ENCODE measurements at regions not wholly inside any gene's neighbourhood (a gene's known extent, or its start where the extent isn't known, plus 50 kb on each side); places are given as distances from the start of the nearest gene placed in this dataset.
"Not testable (repeated sequence)": the region's sequence is repeated elsewhere in the genome, so short reads cannot be mapped to it uniquely, and the experiment has no call there.

- Histone ChIP-seq H3K79me2 (ENCODE audit: control insufficient read depth, insufficient read depth, low read length, poor library complexity) (no peaks in the 10 kb centered on the region), H3K27ac (ENCODE audit: low read depth, low read length) (no peak overlapping the region), H3K4me3 (ENCODE audit: low read depth, low read length) (no peak overlapping the region), H3K4me1 (ENCODE audit: control insufficient read depth in 1 of 2, insufficient read depth in 2 of 2, low read length in 2 of 2) (no peaks in the 10 kb centered on the region), H3K4me2 (ENCODE audit: low read length) (no peak overlapping the region), H3K9ac (ENCODE audit: low read length) (no peak overlapping the region), H3K18ac (ENCODE audit: low read length) (no peak overlapping the region), H3K9me3 (ENCODE audit: insufficient read depth, low read depth, low read length) (no peaks in the 10 kb centered on the region), H4K8ac (ENCODE audit: low read depth, low read length) (no peak overlapping the region), H3K23ac (ENCODE audit: low read length) (no peak overlapping the region), H3K14ac (ENCODE audit: low read length) (no peak overlapping the region), H3K27me3 (ENCODE audit: insufficient read depth, low read length) (no peaks in the 10 kb centered on the region), H2AFZ (ENCODE audit: insufficient read depth, low read length, poor library complexity) (no peak overlapping the region), H2BK12ac (ENCODE audit: low read length) (no peak overlapping the region), H3K79me1 (ENCODE audit: low read length) (no peaks in the 10 kb centered on the region), H2BK5ac (ENCODE audit: low read depth, low read length, poor library complexity) (no peak overlapping the region), H2BK120ac (ENCODE audit: insufficient read depth, low read length, poor library complexity) (no peak overlapping the region), H4K91ac (ENCODE audit: low read depth, low read length) (no peak overlapping the region), H3K36me3 (ENCODE audit: control insufficient read depth in 1 of 2, insufficient read depth in 2 of 2, low read length in 2 of 2) (no peaks in the 10 kb centered on the region), H2AK5ac (ENCODE audit: low read length) (no peak overlapping the region), H3K4ac (ENCODE audit: low read depth, low read length) (no peak overlapping the region), H4K12ac (ENCODE audit: low read depth, low read length) (no peak overlapping the region)
- no peak for DNase-seq
- WGBS (ENCODE audit: extremely low coverage, insufficient coverage, insufficient read length): no CpG with 5 or more reads among the region's 1 CpG
These were observed 71.2 kb upstream of the ST3GAL6 start for GRCh38 chr3:98691897-98692296.

GRCh38 chr3:98692787-98693473 lies 70.2 kb upstream of the ST3GAL6 start:
- Histone ChIP-seq H3K79me2 (ENCODE audit: control insufficient read depth, insufficient read depth, low read length, poor library complexity) (no peaks in the 10 kb centered on the region), H2BK5ac (ENCODE audit: low read depth, low read length, poor library complexity) (no peak overlapping the region), H2BK12ac (ENCODE audit: low read length) (no peak overlapping the region), H3K18ac (ENCODE audit: low read length) (no peak overlapping the region), H3K23ac (ENCODE audit: low read length) (no peak overlapping the region), H3K14ac (ENCODE audit: low read length) (no peak overlapping the region), H3K27ac (ENCODE audit: low read depth, low read length) (no peak overlapping the region), H3K4me1 (ENCODE audit: control insufficient read depth in 1 of 2, insufficient read depth in 2 of 2, low read length in 2 of 2) (no peaks in the 10 kb centered on the region), H4K12ac (ENCODE audit: low read depth, low read length) (no peak overlapping the region), H3K4me3 (ENCODE audit: low read depth, low read length) (no peak overlapping the region), H2AFZ (ENCODE audit: insufficient read depth, low read length, poor library complexity) (no peak overlapping the region), H3K36me3 (ENCODE audit: control insufficient read depth in 1 of 2, insufficient read depth in 2 of 2, low read length in 2 of 2) (no peaks in the 10 kb centered on the region), H3K9ac (ENCODE audit: low read length) (no peak overlapping the region), H2AK5ac (ENCODE audit: low read length) (no peak overlapping the region), H3K4ac (ENCODE audit: low read depth, low read length) (no peak overlapping the region), H3K79me1 (ENCODE audit: low read length) (no peaks in the 10 kb centered on the region), H3K9me3 (ENCODE audit: insufficient read depth, low read depth, low read length) (no peaks in the 10 kb centered on the region), H4K91ac (ENCODE audit: low read depth, low read length) (no peak overlapping the region), H3K4me2 (ENCODE audit: low read length) (no peak overlapping the region), H2BK120ac (ENCODE audit: insufficient read depth, low read length, poor library complexity) (no peak overlapping the region), H3K27me3 (ENCODE audit: insufficient read depth, low read length) (no peaks in the 10 kb centered on the region), H4K8ac (ENCODE audit: low read depth, low read length) (no peak overlapping the region)
- WGBS (ENCODE audit: extremely low coverage, insufficient coverage, insufficient read length): no CpG with 5 or more reads among the region's 4 CpGs
- DNase-seq: peak in 1 of 2 donors; percentile 66

GRCh38 chr3:98695796-98696195 lies 67.3 kb upstream of the ST3GAL6 start:
- Histone ChIP-seq H4K12ac (ENCODE audit: low read depth, low read length) (no peak overlapping the region), H3K79me2 (ENCODE audit: control insufficient read depth, insufficient read depth, low read length, poor library complexity) (no peaks in the 10 kb centered on the region), H2AK5ac (ENCODE audit: low read length) (no peak overlapping the region), H3K23ac (ENCODE audit: low read length) (no peak overlapping the region), H3K4ac (ENCODE audit: low read depth, low read length) (no peak overlapping the region), H3K4me1 (ENCODE audit: control insufficient read depth in 1 of 2, insufficient read depth in 2 of 2, low read length in 2 of 2) (no peaks in the 10 kb centered on the region), H4K91ac (ENCODE audit: low read depth, low read length) (no peak overlapping the region), H3K9me3 (ENCODE audit: insufficient read depth, low read depth, low read length) (no peaks in the 10 kb centered on the region), H2BK12ac (ENCODE audit: low read length) (no peak overlapping the region), H2BK120ac (ENCODE audit: insufficient read depth, low read length, poor library complexity) (no peak overlapping the region), H3K4me3 (ENCODE audit: low read depth, low read length) (no peak overlapping the region), H2AFZ (ENCODE audit: insufficient read depth, low read length, poor library complexity) (no peak overlapping the region), H3K27me3 (ENCODE audit: insufficient read depth, low read length) (no peaks in the 10 kb centered on the region), H3K79me1 (ENCODE audit: low read length) (no peaks in the 10 kb centered on the region), H3K36me3 (ENCODE audit: control insufficient read depth in 1 of 2, insufficient read depth in 2 of 2, low read length in 2 of 2) (no peaks in the 10 kb centered on the region), H3K14ac (ENCODE audit: low read length) (no peak overlapping the region), H2BK5ac (ENCODE audit: low read depth, low read length, poor library complexity) (no peak overlapping the region), H3K27ac (ENCODE audit: low read depth, low read length) (no peak overlapping the region), H3K4me2 (ENCODE audit: low read length) (no peak overlapping the region), H3K18ac (ENCODE audit: low read length) (no peak overlapping the region), H3K9ac (ENCODE audit: low read length) (no peak overlapping the region), H4K8ac (ENCODE audit: low read depth, low read length) (no peak overlapping the region)
- no peak for DNase-seq

GRCh38 chr3:98696296-98696695 lies 66.8 kb upstream of the ST3GAL6 start:
- H3K27me3 ChIP-seq (ENCODE audit: insufficient read depth, low read length); H2BK120ac ChIP-seq (ENCODE audit: insufficient read depth, low read length, poor library complexity); H3K79me1 ChIP-seq (ENCODE audit: low read length); H3K4me3 ChIP-seq (ENCODE audit: low read depth, low read length); H3K4ac ChIP-seq (ENCODE audit: low read depth, low read length); H2BK12ac ChIP-seq (ENCODE audit: low read length); H4K12ac ChIP-seq (ENCODE audit: low read depth, low read length); H3K4me1 ChIP-seq (ENCODE audit: control insufficient read depth in 1 of 2, insufficient read depth in 2 of 2, low read length in 2 of 2); H3K14ac ChIP-seq (ENCODE audit: low read length); H2AK5ac ChIP-seq (ENCODE audit: low read length); H2AFZ ChIP-seq (ENCODE audit: insufficient read depth, low read length, poor library complexity); H3K4me2 ChIP-seq (ENCODE audit: low read length); H4K8ac ChIP-seq (ENCODE audit: low read depth, low read length); H4K91ac ChIP-seq (ENCODE audit: low read depth, low read length); H3K79me2 ChIP-seq (ENCODE audit: control insufficient read depth, insufficient read depth, low read length, poor library complexity); H3K18ac ChIP-seq (ENCODE audit: low read length); H2BK5ac ChIP-seq (ENCODE audit: low read depth, low read length, poor library complexity); H3K9me3 ChIP-seq (ENCODE audit: insufficient read depth, low read depth, low read length); H3K9ac ChIP-seq (ENCODE audit: low read length); DNase-seq; H3K23ac ChIP-seq (ENCODE audit: low read length); H3K36me3 ChIP-seq (ENCODE audit: control insufficient read depth in 1 of 2, insufficient read depth in 2 of 2, low read length in 2 of 2); H3K27ac ChIP-seq (ENCODE audit: low read depth, low read length): not testable (repeated sequence)
- WGBS (ENCODE audit: extremely low coverage, insufficient coverage, insufficient read length): no CpG with 5 or more reads among the region's 3 CpGs
